ENCODE measurements at regions not wholly inside any gene's neighbourhood (a gene's known extent, or its start where the extent isn't known, plus 50 kb on each side); places are given as distances from the start of the nearest gene placed in this dataset.

DNA sequence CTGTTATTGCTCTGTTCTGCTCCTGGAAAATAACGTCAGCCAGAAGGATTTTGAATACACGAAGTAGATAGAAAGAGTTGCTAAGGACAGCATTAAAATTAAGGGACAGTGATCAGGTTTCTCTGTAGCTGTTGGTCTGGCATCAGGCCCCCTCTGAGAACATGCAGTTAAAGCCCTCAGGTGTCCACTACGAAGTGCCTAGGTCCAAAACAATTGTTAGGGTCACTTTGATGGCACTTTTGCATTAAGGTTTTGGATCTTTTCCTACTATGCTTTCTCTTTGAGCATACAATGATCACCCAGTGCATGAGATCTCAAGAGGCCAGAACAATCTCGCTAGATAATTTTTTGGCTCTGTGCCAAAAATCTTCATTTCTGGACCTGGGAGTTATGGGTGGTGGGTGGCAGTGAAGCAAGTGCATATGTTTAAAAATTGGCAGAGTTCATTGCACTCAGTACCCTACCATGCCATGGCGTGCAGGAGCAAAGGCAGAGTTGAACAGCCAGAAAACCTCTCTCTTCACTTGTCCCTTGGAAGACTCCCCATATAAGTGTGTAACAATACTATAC lies 797.6 kb downstream of the ROBO2 start:
- TF ChIP-seq, protein P1, sequence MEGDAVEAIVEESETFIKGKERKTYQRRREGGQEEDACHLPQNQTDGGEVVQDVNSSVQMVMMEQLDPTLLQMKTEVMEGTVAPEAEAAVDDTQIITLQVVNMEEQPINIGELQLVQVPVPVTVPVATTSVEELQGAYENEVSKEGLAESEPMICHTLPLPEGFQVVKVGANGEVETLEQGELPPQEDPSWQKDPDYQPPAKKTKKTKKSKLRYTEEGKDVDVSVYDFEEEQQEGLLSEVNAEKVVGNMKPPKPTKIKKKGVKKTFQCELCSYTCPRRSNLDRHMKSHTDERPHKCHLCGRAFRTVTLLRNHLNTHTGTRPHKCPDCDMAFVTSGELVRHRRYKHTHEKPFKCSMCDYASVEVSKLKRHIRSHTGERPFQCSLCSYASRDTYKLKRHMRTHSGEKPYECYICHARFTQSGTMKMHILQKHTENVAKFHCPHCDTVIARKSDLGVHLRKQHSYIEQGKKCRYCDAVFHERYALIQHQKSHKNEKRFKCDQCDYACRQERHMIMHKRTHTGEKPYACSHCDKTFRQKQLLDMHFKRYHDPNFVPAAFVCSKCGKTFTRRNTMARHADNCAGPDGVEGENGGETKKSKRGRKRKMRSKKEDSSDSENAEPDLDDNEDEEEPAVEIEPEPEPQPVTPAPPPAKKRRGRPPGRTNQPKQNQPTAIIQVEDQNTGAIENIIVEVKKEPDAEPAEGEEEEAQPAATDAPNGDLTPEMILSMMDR (IDR thresholded peaks at IDR 0.05; ENCODE audit: low read depth, low read length) = no peak

DNA sequence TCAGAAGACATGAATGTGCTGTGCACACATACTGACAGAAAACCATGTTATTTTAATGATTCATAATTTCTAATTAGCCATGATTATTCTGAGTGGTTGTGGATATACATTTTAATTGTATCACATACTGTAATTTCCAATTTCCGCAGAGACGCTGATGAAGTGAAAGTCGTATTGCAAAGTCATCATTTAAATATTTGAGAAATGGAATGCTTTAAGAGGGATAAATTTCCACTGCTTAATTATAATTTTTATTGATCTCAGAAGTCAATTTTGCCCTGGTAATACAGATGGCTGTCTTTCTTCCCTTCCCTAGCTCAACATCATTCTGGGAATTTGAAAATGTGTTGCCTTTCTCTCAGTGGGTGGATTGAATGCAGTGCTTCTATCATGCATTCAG lies 819.3 kb downstream of the ROBO2 start:
- no peak overlapping the region for H3K4me3 ChIP-seq (replicated peaks in 1 of 2; ENCODE audit: low read depth in 2 of 2, low read length in 2 of 2)
- no peak for DNase-seq (ENCODE audit: low read depth in 2 of 2)
- TF ChIP-seq, protein P1 (IDR thresholded peaks at IDR 0.05; ENCODE audit: low read depth, low read length) = no peak

More for the DNA sequence above, 797.6 kb downstream of the ROBO2 start:
- DNase-seq (ENCODE audit: low read depth in 2 of 2) = no peak
- no peak overlapping the region for H3K4me3 ChIP-seq (replicated peaks in 1 of 2; ENCODE audit: low read depth in 2 of 2, low read length in 2 of 2)

DNA sequence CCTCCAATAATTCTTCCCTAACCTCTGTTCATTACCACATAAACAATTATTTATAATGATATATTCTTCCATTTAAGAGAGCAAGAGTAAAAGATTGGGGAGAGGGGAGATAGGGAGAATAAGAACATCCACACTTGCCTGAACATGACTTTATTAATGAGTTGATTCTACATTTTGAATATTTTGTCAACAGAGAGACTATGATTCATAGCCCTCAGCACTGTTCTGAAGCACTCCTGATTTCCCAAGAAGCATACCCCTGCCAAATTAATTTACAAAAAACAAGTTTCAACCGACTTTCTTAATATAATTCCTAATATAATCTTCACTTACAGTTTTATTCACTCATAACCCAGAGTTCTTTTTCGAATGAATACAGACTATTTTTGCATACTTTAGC lies 828.8 kb downstream of the ROBO2 start:
- no peak for DNase-seq (ENCODE audit: low read depth in 2 of 2)
- no peak overlapping the region for H3K4me3 ChIP-seq (replicated peaks in 1 of 2; ENCODE audit: low read depth in 2 of 2, low read length in 2 of 2)
- TF ChIP-seq, protein P1 (IDR thresholded peaks at IDR 0.05; ENCODE audit: low read depth, low read length) = no peak

DNA sequence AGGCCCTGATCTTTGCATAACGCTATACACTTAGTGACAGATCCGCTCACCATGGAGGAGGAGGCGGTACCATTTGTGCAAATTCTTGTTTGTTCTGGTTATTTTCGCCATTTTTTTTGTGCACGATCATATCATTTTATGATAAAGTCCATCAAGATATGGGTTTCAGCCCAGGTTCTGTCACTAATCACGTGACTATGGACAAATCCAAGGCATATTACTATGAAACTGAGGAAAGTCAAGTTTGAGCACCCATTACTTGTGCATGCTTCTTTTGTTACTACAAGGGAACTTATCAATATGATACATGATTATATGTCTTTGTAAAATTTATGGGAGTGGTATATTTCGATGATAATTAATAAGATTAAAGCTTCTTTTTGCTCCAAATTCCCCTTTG lies 829.5 kb downstream of the ROBO2 start:
- TF ChIP-seq, protein P1 (IDR thresholded peaks at IDR 0.05; ENCODE audit: low read depth, low read length) = no peak
- DNase-seq (ENCODE audit: low read depth in 2 of 2) = no peak
- no peak overlapping the region for H3K4me3 ChIP-seq (replicated peaks in 1 of 2; ENCODE audit: low read depth in 2 of 2, low read length in 2 of 2)

DNA sequence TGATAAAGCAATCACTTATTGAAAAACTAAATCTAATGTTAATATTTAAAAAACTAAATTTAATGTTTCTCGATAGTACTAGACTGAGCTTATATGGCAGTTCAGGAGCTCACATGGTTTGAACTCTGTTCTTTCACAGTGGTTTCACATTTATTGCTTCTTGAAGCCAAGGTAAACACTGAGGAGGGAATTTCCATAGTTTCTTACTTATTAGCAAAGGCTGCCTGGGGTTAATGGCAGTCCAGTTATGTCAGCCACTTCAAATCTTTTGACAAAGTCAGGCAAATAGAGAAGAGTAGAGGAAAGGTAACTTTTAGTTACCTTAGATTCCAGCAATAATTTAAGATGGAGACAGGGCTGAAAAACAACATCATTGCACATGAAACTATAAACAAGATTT lies 831.5 kb downstream of the ROBO2 start:
- no peak overlapping the region for H3K4me3 ChIP-seq (replicated peaks in 1 of 2; ENCODE audit: low read depth in 2 of 2, low read length in 2 of 2)
- DNase-seq (ENCODE audit: low read depth in 2 of 2) = no peak
- TF ChIP-seq, protein P1 (IDR thresholded peaks at IDR 0.05; ENCODE audit: low read depth, low read length) = no peak

DNA sequence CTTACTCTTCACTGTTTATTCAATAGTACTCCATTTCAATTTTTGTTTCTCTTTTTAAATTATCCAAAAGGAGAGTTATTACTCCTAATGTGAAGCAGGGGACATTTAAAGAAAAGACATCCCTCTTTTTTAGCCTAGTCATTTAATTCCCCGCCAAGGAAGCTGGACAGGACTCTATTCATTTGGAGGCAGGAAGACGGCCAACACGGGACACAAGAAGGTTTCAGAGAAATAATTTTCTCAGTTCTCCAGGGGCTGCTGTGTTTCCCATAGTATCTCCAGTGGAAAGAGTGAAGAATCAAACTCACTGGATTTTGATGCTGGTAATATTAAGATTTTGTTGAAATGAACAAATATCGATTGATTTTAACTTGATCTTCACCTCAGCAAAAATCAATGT lies 833.7 kb downstream of the ROBO2 start:
- DNase-seq (ENCODE audit: low read depth in 2 of 2) = no peak
- H3K4me3 ChIP-seq (replicated peaks in 1 of 2; ENCODE audit: low read depth in 2 of 2, low read length in 2 of 2) = no peak overlapping the region

More for the DNA sequence above, 833.7 kb downstream of the ROBO2 start:
- TF ChIP-seq, protein P1 (IDR thresholded peaks at IDR 0.05; ENCODE audit: low read depth, low read length) = no peak

All from cardiac fibroblast (primary cell).